GM21367 (cell line): ENCODE measurements at regions not wholly inside any gene's neighbourhood (a gene's known extent, or its start where the extent isn't known, plus 50 kb on each side); places are given as distances from the start of the nearest gene placed in this dataset.

Experiments used
- ATAC-seq: cut with Tn5 transposase; IDR thresholded peaks from one replicate; pipeline ENCODE4 v1.9.1; 2021; ENCODE audit not compliant: unreplicated experiment

GRCh38 chr7:13179775-13180523, 492.5 kb downstream of the ARL4A start:
- no peak for ATAC-seq

- ATAC-seq, result no peak
Observed at GRCh38 chr7:13181216-13181615, 493.8 kb downstream of the ARL4A start.

GRCh38 chr7:13185139-13185538, 497.7 kb downstream of the ARL4A start:
- no peak for ATAC-seq

GRCh38 chr7:13188236-13188805, 500.9 kb downstream of the ARL4A start:
- ATAC-seq, result no peak

GRCh38 chr7:13188922-13189321, 501.5 kb downstream of the ARL4A start:
- no peak for ATAC-seq

GRCh38 chr7:13189668-13190067, 502.2 kb downstream of the ARL4A start:
- no peak for ATAC-seq

GRCh38 chr7:13197501-13197900, 510.1 kb downstream of the ARL4A start:
- ATAC-seq, result no peak

GRCh38 chr7:13198036-13198435, 510.6 kb downstream of the ARL4A start:
- ATAC-seq, result no peak

GRCh38 chr7:13198727-13199126, 511.3 kb downstream of the ARL4A start:
- no peak for ATAC-seq

GRCh38 chr7:13201628-13202027, 514.2 kb downstream of the ARL4A start:
- ATAC-seq, result no peak

- ATAC-seq, result no peak
Observed at GRCh38 chr7:13217768-13218167, 530.3 kb downstream of the ARL4A start.

GRCh38 chr7:13225068-13225467, 537.6 kb downstream of the ARL4A start:
- no peak for ATAC-seq

GRCh38 chr7:13226385-13226784, 539.0 kb downstream of the ARL4A start:
- no peak for ATAC-seq

- ATAC-seq, result no peak
Observed at GRCh38 chr7:13231216-13231615, 543.8 kb downstream of the ARL4A start.

- ATAC-seq, result no peak
Observed at GRCh38 chr7:13235436-13235835, 548.0 kb downstream of the ARL4A start.

- ATAC-seq, result no peak
Observed at GRCh38 chr7:13236026-13236425, 548.6 kb downstream of the ARL4A start.

- no peak for ATAC-seq
Observed at GRCh38 chr7:13240349-13240748, 552.9 kb downstream of the ARL4A start.

- no peak for ATAC-seq
Observed at GRCh38 chr7:13241416-13241815, 554.0 kb downstream of the ARL4A start.

- no peak for ATAC-seq
Observed at GRCh38 chr7:13257661-13258060, 570.2 kb downstream of the ARL4A start.

GRCh38 chr7:13258386-13258785, 571.0 kb downstream of the ARL4A start:
- ATAC-seq, result no peak

GRCh38 chr7:13259930-13260329, 572.5 kb downstream of the ARL4A start:
- no peak for ATAC-seq

- no peak for ATAC-seq
Observed at GRCh38 chr7:13262929-13263530, 575.6 kb downstream of the ARL4A start.
